NT2/D1 (cell line): ENCODE measurements at regions not wholly inside any gene's neighbourhood (a gene's known extent, or its start where the extent isn't known, plus 50 kb on each side); places are given as distances from the start of the nearest gene placed in this dataset.
A peak's percentile ranks its signal among the peaks of the same experiment; 100 is the strongest.

ENCODE experiments used
- DNase-seq: peaks from one replicate; pipeline ENCODE4 v3.0.0-alpha.2; 2011; ENCODE audit warnings: low read depth, low spot score
- H3K27me3 ChIP-seq: 2 replicates; pipeline ENCODE4 v1.6.0; 2011; ENCODE audit warnings: mild to moderate bottlenecking; ENCODE audit not compliant: insufficient read length, insufficient read depth
- H3K36me3 ChIP-seq: 2 replicates; pipeline ENCODE4 v1.6.1; 2011; ENCODE audit warnings: mild to moderate bottlenecking, low read length, mixed read lengths; ENCODE audit not compliant: insufficient read depth, insufficient read length
- H3K4me1 ChIP-seq: 2 replicates; pipeline ENCODE4 v1.5.1; 2011; ENCODE audit not compliant: insufficient read depth, insufficient read length
- H3K4me3 ChIP-seq: 2 replicates; pipeline ENCODE4 v1.5.1; 2011; ENCODE audit warnings: low read depth; ENCODE audit not compliant: insufficient read length
- H3K9ac ChIP-seq: 2 replicates; pipeline ENCODE4 v1.6.0; 2011; ENCODE audit warnings: low read depth; ENCODE audit not compliant: insufficient read length
- H3K9me3 ChIP-seq: 2 replicates; pipeline ENCODE4 v1.5.1; 2011; ENCODE audit warnings: mild to moderate bottlenecking, low read length; ENCODE audit not compliant: insufficient read depth
- SUZ12 ChIP-seq: IDR thresholded peaks from 2 replicates; pipeline ENCODE4 v1.6.1; 2011; ENCODE audit not compliant: insufficient read length, insufficient read depth; ENCODE audit errors: extremely low read depth
- YY1 ChIP-seq: IDR thresholded peaks from 2 replicates; pipeline ENCODE4 v1.6.1; 2011; ENCODE audit not compliant: insufficient read length, insufficient read depth
- ZNF274 ChIP-seq: IDR thresholded peaks from 2 replicates; pipeline ENCODE4 v1.6.1; 2011; ENCODE audit warnings: mild to moderate bottlenecking, low read depth, low read length

DNA sequence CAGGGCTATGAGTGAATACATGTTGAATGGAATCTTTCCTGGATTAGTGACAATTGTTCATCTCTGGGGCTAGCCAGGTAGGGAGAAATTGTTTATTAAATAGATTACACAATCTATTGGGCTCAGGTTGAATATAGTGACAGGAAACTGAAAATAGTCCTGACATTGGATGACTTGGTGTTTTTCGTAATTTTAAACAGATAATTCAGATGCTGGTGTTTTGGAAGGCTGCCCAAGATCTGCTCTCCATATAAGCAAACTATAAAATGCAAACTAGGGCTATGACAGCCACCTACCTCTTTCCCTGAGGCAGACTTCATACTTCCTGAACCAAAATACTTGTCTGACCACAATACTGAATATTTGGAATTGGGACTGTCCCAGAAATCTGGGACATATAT lies 99.1 kb downstream of the ENC1 start:
- no peaks in the 10 kb centered on the region for H3K36me3 ChIP-seq
- H3K27me3 ChIP-seq: no peaks in the 10 kb centered on the region
- no peak for DNase-seq
- TF ChIP-seq ZNF274: no peak
- TF ChIP-seq YY1: no peak
- TF ChIP-seq SUZ12: no peak
- H3K9me3 ChIP-seq: no peaks in the 10 kb centered on the region
- H3K4me3 ChIP-seq: no peak overlapping the region
- H3K9ac ChIP-seq: no peak overlapping the region
- H3K4me1 ChIP-seq: peaks cover 2% of the 10 kb centered on the region

DNA sequence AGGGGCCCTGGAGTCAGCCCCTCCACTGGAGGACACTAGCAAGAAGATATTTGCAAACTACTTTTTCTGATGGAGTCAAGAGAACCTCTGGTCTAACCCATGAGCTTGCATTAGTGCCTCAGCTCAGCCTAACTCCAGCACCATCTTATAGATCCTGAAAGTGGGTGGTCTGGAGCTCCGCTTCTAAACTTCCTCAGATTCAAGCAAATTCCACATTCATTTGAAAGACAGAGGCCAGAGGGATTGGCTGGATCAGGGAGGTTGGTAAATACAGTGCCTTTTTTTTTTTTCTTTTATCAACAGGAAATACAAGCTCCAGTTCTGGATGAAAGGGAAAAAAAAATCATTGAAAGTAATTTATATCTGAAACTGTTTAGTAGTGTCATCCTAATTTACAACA lies 99.9 kb downstream of the ENC1 start:
- H3K4me3 ChIP-seq: no peak overlapping the region
- TF ChIP-seq SUZ12 (no peak), ZNF274 (no peak)
- no peak overlapping the region for H3K9ac ChIP-seq
- H3K9me3 ChIP-seq: no peaks in the 10 kb centered on the region
- peaks cover 2% of the 10 kb centered on the region for H3K4me1 ChIP-seq
- H3K27me3 ChIP-seq: no peaks in the 10 kb centered on the region
- peak; percentile 66 for DNase-seq
- H3K36me3 ChIP-seq: no peaks in the 10 kb centered on the region

DNA sequence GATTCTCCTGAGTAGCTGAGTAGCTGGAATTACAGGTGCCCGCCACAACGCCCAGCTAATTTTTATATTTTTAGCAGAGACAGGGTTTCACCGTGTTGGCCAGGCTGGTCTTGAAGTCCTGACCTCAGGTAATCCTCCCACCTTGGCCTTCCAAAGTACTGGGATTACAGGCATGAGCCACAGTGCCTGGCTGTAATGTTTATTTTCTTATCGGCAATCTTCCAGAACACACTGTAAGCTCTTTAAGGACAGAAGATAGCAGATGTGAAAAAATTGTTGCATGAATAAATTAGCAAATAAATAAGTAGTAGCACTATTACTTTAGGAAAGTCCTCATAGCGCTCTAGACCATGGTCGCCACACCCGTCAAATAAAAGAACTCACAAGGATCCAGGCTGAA lies 100.5 kb downstream of the ENC1 start:
- no peak for DNase-seq
- H3K36me3 ChIP-seq: no peaks in the 10 kb centered on the region
- H3K4me1 ChIP-seq: peaks cover 2% of the 10 kb centered on the region
- no peak overlapping the region for H3K9ac ChIP-seq
- no peak for TF ChIP-seq YY1
- no peak for TF ChIP-seq SUZ12
- TF ChIP-seq ZNF274: no peak
- no peaks in the 10 kb centered on the region for H3K27me3 ChIP-seq
- H3K9me3 ChIP-seq: peaks cover 5% of the 10 kb centered on the region
- no peak overlapping the region for H3K4me3 ChIP-seq

DNA sequence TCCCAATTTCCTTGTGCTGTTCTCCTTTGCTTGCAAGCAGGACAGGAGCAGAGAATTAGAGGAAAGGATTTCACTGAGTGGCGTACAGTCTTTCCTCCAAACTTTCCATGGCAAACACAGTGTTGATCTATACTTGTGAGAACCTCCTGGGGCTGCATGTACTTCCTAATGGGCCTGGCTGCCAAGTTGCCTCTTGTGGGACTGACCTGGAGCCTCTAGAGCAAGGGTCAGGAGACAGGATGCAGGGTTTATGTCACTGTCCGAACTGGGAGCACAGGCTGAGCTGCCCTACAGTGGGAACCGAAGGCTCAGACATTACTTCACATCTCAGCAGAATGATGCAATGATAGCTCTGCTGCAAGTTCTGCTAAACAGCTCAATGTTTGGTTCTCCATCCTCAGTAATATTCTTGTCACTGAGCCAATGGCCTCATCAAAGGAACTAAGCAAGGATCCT lies 102.3 kb downstream of the ENC1 start:
- H3K9me3 ChIP-seq: peaks cover 14% of the 10 kb centered on the region
- H3K4me1 ChIP-seq: no peaks in the 10 kb centered on the region
- H3K4me3 ChIP-seq: no peak overlapping the region
- H3K27me3 ChIP-seq: no peaks in the 10 kb centered on the region
- TF ChIP-seq ZNF274 (no peak), YY1 (no peak), SUZ12 (no peak)
- H3K9ac ChIP-seq: no peak overlapping the region
- no peaks in the 10 kb centered on the region for H3K36me3 ChIP-seq
- DNase-seq: no peak

DNA sequence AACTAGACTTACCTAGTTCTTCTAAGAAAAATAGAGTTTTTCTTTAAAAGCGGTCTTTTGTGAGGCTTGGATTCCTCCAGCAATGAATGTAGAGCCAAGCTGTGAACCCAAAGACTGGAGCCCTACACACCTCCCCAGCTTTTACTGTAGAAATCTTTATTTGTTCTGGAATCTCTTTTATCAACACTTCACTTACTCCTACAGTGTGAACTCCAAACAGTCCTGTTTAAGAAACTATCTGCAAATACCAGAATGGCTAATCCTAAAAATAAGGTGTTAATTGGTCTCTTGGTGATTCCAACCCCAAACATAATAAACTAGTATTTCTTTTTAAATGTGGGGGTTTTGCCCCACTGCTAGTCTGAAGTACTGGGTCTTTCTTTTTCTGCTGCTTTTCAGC lies 103.9 kb downstream of the ENC1 start:
- H3K36me3 ChIP-seq: no peaks in the 10 kb centered on the region
- no peak for DNase-seq
- no peaks in the 10 kb centered on the region for H3K4me1 ChIP-seq
- no peak overlapping the region for H3K9ac ChIP-seq
- no peaks in the 10 kb centered on the region for H3K27me3 ChIP-seq
- TF ChIP-seq YY1 (no peak), SUZ12 (no peak), ZNF274 (no peak)
- H3K9me3 ChIP-seq: peaks cover 20% of the 10 kb centered on the region
- H3K4me3 ChIP-seq: no peak overlapping the region

DNA sequence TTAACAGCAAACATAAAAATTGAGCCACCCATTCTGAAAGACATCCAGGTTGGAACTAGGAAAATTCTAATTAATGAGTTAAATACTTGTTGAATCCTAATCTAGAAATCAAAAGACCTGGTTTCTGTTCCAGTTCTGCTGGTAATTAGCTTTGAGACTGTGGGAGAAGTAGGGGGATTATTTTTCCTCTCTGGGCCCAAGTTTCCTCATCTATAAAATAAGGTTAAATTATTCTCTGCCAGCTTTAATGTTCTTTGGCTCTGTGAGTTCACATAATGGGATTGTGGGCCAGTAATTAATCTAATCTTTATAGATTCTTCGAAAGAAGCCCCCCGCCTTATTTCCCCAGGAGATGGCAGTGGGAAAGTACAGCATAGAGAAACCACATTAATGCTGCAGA lies 104.6 kb downstream of the ENC1 start:
- H3K9ac ChIP-seq: no peak overlapping the region
- H3K36me3 ChIP-seq: no peaks in the 10 kb centered on the region
- no peaks in the 10 kb centered on the region for H3K27me3 ChIP-seq
- H3K4me3 ChIP-seq: no peak overlapping the region
- H3K4me1 ChIP-seq: no peaks in the 10 kb centered on the region
- no peak for DNase-seq
- no peak for TF ChIP-seq YY1
- no peak for TF ChIP-seq ZNF274
- no peak for TF ChIP-seq SUZ12
- H3K9me3 ChIP-seq: peaks cover 20% of the 10 kb centered on the region

DNA sequence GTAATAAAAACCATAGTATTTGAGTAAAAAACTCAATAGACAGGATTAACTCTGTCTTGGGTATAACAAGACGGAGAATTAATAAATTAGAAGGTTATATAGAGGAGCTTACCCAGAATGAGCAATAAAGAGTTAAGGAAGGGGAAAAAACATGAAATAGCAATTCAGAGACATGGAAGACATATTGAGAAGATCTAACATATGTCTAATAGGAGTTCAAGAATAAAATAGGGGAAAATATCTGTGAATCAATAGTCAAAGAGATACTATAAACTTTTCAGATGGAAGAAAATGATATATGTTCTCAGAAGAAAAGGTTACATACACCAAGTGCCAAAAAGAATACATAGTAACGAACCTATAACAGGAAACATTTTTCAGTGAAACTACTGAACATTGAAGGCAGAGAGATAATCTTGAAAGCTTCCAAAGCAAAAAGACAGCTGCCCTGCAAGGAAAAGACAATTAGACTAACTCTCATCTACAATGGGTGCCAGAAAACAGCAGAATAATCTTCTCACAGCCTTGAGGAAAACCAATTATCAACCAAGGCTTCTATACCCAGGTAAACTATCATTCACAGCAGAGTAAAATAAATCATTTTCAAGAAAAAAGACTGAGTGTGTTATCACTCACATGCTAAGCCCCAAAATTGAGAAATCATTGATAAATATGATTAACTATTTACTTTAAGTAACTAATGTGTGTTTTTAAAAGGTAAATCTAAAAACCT lies 106.0 kb downstream of the ENC1 start:
- no peaks in the 10 kb centered on the region for H3K27me3 ChIP-seq

More for the DNA sequence above, 106.0 kb downstream of the ENC1 start:
- Histone ChIP-seq H3K9me3 (peaks cover 20% of the 10 kb centered on the region), H3K9ac (no peak overlapping the region), H3K4me1 (no peaks in the 10 kb centered on the region), H3K4me3 (no peak overlapping the region), H3K36me3 (no peaks in the 10 kb centered on the region)
- TF ChIP-seq ZNF274: no peak
- TF ChIP-seq SUZ12: no peak
- no peak for TF ChIP-seq YY1
- DNase-seq: no peak
